Activated CD8-positive, alpha-beta memory T cell treated with anti-CD3 and anti-CD28 coated beads, Interleukin-2, amount 10 ng/mL, durations not matched to agents 7 days and 5 days (primary cell): ENCODE measurements at regions not wholly inside any gene's neighbourhood (a gene's known extent, or its start where the extent isn't known, plus 50 kb on each side); places are given as distances from the start of the nearest gene placed in this dataset.
"Not testable (repeated sequence)": the region's sequence is repeated elsewhere in the genome, so short reads cannot be mapped to it uniquely, and the experiment has no call there.

Source experiments
- ATAC-seq: fragments of 150-1000 bp; cut with Tn5 transposase; one replicate; pipeline ENCODE4 v1.10.0; 2021; ENCODE audit warnings: moderate library complexity
- CTCF ChIA-PET: fragments of 350-600 bp; sonication (Branson Sonifier 250); formaldehyde crosslinking; loops from one replicate; lab custom pipeline; 2021; ENCODE audit warnings: antibody characterized with exemption; lab: Charles Lee
- DNase-seq: peaks from one replicate; pipeline ENCODE4 v3.0.0-alpha.2; 2020
- H3K27ac Mint-ChIP-seq: one replicate; pipeline ENCODE4 v1.8.0; 2021; ENCODE audit warnings: mild to moderate bottlenecking, mixed read lengths
- H3K27me3 Mint-ChIP-seq: one replicate; pipeline ENCODE4 v1.8.0; 2021; ENCODE audit warnings: mixed read lengths
- H3K36me3 Mint-ChIP-seq: one replicate; pipeline ENCODE4 v1.8.0; 2021; ENCODE audit warnings: mild to moderate bottlenecking, mixed read lengths
- H3K4me1 Mint-ChIP-seq: one replicate; pipeline ENCODE4 v1.8.0; 2021; ENCODE audit warnings: mixed read lengths
- H3K4me3 Mint-ChIP-seq: one replicate; pipeline ENCODE4 v1.8.0; 2021; ENCODE audit warnings: mild to moderate bottlenecking, moderate library complexity, mixed read lengths
- H3K9me3 Mint-ChIP-seq: one replicate; pipeline ENCODE4 v1.8.0; 2022; ENCODE audit warnings: low read depth, mixed read lengths

DNA sequence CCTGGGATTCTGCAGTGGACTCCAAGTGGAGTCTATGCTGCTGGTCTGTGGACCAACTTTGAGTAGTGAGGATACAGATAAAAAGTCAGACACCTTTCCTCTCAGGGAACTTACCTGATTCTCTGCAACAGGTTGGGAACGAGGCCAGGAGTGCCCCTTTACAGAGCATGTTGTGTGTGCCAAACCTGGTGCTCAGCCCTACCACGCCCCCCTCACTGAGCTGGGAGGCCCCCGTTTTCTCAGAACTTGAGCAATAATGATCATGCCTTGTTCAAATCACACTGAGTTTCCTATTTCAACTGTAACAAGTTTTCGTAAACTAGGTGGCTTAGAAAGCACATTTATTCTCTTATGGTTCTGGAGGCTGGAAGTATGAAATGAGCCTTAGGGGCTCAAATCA lies 182.0 kb downstream of the COPRS start:
- DNase-seq (no peak), ATAC-seq (no peak)
- Mint-ChIP-seq H3K27me3 (peaks cover 49% of the 10 kb centered on the region), H3K27ac (no peak overlapping the region), H3K36me3 (no peaks in the 10 kb centered on the region), H3K4me1 (peaks cover 22% of the 10 kb centered on the region), H3K4me3 (no peak overlapping the region), H3K9me3 (no peaks in the 10 kb centered on the region)
- CTCF ChIA-PET = no interaction called here

DNA sequence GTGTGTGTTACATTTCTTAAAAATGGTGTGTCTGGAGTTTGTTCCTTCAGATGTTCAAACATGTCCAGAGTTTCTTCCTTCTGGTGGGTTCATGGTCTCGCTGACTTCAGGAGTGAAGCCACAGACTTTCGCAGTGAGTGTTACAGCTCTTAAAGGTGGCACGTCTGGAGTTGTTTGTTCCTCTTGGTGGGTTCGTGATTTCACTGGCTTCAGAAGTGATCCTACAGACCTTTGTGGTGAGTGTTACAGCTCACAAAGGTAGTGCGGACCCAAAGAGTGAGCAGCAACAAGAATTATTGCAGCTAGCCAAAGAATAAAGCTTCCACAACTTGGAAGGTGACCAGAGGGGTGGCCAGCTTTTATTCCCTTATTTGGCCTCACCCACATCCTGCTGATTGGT lies 183.7 kb downstream of the COPRS start:
- H3K4me3 Mint-ChIP-seq, DNase-seq, CTCF ChIA-PET, ATAC-seq, H3K9me3 Mint-ChIP-seq, H3K36me3 Mint-ChIP-seq, H3K27ac Mint-ChIP-seq: not testable (repeated sequence)
- Mint-ChIP-seq H3K27me3 (peaks cover 50% of the 10 kb centered on the region), H3K4me1 (peaks cover 21% of the 10 kb centered on the region)

DNA sequence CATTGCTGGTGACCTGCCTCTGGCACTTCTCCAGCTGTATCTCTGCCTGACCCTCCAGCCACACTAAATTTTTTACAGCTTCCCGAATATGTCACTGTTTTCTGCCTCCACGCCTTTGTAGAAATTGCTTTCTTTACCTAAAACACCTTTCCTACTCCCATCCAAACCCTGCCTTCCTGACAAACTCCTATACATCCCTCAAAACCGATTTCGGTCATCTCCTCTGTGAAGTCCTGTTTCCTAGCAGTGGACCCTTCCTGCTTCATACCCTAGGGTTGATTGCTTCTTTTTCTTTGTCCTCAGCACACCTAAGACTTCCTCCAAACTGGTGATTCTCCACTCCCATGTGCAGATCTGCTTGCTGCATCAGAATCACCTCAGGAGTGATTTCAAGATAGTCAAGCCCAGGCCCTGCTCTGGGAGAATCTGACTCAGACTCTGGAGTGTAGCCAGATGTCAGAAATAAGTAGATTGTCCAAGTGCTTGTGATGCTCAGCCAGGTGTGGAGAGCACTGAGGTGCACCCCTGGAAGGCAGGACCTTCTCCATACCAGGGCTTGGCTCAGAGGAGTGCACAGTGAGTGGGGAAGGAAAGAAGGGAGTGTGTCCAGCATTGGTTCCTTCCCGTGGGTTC lies 184.2 kb downstream of the COPRS start:
- CTCF ChIA-PET = no interaction called here
- H3K27ac Mint-ChIP-seq = no peak overlapping the region
- no peaks in the 10 kb centered on the region for H3K9me3 Mint-ChIP-seq
- H3K36me3 Mint-ChIP-seq = no peaks in the 10 kb centered on the region
- H3K27me3 Mint-ChIP-seq = peaks cover 45% of the 10 kb centered on the region
- ATAC-seq = peak; percentile 20
- no peak overlapping the region for H3K4me3 Mint-ChIP-seq
- no peak for DNase-seq
- H3K4me1 Mint-ChIP-seq = peaks cover 15% of the 10 kb centered on the region

DNA sequence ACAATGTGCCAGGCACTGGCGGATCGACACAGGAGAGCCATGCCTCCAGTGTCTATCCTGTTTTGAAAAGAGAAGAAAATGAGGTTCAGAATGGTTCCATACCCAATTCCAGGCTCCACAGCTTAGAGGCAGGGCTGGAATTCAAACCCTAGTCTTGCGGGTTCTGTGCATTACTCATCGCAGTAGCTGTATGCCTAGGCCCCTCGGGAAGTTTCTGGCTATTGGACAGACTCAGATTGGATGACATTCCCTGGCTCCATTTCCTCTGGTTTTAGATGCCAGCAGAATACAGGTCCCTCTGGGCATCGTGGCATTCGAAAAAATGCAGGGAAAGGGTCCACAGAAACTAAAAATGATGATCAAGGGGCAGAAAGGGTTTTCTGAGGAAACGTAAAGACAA lies 184.7 kb downstream of the COPRS start:
- ATAC-seq (no peak), DNase-seq (no peak)
- H3K36me3 Mint-ChIP-seq = no peaks in the 10 kb centered on the region
- no peak overlapping the region for H3K4me3 Mint-ChIP-seq
- H3K4me1 Mint-ChIP-seq = peaks cover 12% of the 10 kb centered on the region
- H3K27me3 Mint-ChIP-seq = peaks cover 46% of the 10 kb centered on the region
- CTCF ChIA-PET = no interaction called here
- no peak overlapping the region for H3K27ac Mint-ChIP-seq
- peaks cover 2% of the 10 kb centered on the region for H3K9me3 Mint-ChIP-seq

DNA sequence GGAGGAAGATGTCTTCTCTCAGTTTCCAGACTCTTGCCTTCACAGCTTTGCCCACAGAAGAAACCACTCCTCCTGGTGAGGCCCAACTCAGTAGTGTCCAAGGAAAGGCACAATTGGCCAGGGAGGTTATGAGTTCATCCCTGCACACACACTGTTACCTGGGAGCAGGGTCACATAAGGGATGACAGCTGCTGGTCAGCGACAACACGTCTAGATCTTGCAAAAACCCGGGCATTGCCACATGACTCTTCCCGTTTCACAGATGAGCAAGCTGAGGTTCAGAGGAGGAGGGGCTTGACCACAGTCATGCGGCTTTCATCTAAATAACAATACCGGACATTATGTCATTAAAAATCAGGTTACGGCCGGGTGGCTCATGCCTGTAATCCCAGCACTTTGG lies 186.0 kb downstream of the COPRS start:
- H3K27me3 Mint-ChIP-seq = peaks cover 53% of the 10 kb centered on the region

DNA sequence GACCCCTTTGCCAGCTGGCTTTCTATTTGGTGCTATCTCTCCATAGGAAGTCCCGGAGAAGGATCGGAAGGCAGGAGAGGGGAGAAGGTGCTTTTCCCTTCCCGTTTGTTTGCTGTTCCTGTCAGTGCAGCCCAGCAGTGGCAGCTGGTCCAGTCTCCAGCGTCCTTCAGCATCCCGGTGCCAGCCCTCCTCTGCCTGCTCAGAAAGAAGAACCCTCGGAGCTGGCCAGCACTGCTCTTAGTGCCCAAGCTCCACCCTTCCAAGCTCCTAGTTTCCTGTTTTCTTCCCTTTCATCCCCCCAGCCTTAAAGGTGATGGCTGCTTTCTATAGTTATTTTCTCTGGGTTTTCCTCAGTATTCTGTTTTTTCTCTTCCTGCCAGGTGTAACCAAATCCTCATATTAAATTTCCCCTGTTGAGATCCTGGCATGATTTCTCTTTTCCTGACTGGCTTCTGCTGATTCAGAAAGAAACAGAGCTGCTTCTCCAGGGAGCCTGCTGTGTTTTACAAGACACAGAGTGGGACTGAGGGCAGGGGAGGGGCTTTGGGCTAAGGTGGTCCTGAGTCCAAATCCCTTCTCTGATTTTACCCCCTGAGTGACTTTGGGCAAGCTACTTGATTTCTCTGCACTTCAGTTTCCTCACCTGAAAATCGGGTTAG lies 186.8 kb downstream of the COPRS start:
- Mint-ChIP-seq H3K27ac (no peak overlapping the region), H3K36me3 (no peaks in the 10 kb centered on the region), H3K4me3 (no peak overlapping the region), H3K27me3 (peaks cover 54% of the 10 kb centered on the region), H3K4me1 (peaks cover 19% of the 10 kb centered on the region), H3K9me3 (peaks cover 2% of the 10 kb centered on the region)
- no peak for ATAC-seq
- DNase-seq = no peak
- CTCF ChIA-PET = no interaction called here

More for the DNA sequence above, 186.0 kb downstream of the COPRS start:
- Mint-ChIP-seq H3K4me1 (peaks cover 18% of the 10 kb centered on the region), H3K9me3 (peaks cover 2% of the 10 kb centered on the region), H3K27ac (no peak overlapping the region), H3K36me3 (no peaks in the 10 kb centered on the region), H3K4me3 (no peak overlapping the region)
- CTCF ChIA-PET = no interaction called here
- ATAC-seq (no peak), DNase-seq (no peak)

DNA sequence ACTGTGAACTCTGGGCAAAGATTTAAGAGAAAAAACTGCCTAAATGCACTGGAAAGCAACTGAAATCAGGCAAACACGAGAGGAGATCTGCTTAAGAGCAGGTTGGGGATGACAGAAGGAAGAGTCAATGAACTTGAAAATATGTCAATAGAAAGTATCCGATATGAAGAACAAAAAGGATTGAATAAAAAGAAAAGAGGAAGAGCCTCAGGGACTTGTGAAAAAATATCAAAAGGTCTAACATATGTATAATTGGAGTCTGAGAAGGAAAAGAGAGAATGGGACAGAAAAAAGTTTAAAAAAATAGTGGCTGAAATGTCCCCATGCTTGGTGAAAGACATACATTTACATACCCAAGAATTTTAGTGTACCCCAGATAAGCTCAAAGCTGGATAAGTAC lies 195.5 kb downstream of the COPRS start:
- Mint-ChIP-seq H3K9me3 (peaks cover 14% of the 10 kb centered on the region), H3K4me3 (no peak overlapping the region), H3K27me3 (peaks cover 48% of the 10 kb centered on the region), H3K4me1 (peaks cover 6% of the 10 kb centered on the region), H3K36me3 (peaks cover 2% of the 10 kb centered on the region), H3K27ac (no peak overlapping the region)
- no peak for ATAC-seq
- no peak for DNase-seq
- CTCF ChIA-PET = no interaction called here

DNA sequence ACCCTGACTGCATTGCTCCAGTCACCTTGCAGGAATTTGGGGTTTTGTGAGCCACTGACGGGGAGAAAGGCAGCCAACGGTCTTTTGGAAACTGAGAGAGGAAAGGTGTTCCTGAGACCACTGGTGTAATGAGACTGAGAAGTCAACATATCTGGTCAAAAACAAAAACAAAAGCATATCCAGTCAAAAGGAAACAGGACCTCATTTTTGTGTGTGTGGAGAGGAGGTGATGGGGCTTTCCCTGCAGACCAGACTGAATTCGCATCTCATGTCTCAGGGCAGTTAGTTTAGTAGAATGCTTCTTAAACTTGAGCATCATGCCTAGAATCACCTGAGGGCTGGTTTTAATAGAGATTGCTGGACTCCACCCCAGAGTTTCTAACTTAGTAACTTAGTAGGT lies 198.4 kb downstream of the COPRS start:
- ATAC-seq = no peak

DNA sequence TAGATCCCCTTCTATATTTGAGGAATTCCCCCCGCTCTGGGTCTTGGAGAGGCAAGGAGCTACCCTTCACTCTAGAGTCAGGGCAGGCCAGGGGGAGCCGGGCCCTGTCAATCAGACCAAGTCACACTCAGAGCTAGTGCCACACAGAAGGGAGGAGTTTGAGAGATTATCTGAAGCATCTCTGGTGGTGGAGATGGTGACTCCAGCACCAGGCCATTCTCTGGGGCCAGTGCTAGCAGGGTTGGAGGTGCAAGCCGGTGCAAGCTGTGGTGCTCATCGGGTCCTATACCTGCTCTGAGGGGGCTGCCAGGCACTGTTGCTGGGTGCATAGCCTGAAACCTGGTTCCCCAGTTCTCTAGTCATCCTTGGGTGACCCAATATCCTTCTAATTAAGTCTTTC lies 201.2 kb downstream of the COPRS start:
- Mint-ChIP-seq H3K4me3 (no peak overlapping the region), H3K27ac (no peak overlapping the region), H3K27me3 (peaks cover 26% of the 10 kb centered on the region), H3K36me3 (no peaks in the 10 kb centered on the region), H3K4me1 (peaks cover 5% of the 10 kb centered on the region), H3K9me3 (peaks cover 7% of the 10 kb centered on the region)
- CTCF ChIA-PET = no interaction called here
- no peak for ATAC-seq
- DNase-seq = no peak

More for the DNA sequence above, 198.4 kb downstream of the COPRS start:
- Mint-ChIP-seq H3K27me3 (peaks cover 25% of the 10 kb centered on the region), H3K9me3 (peaks cover 14% of the 10 kb centered on the region), H3K36me3 (peaks cover 2% of the 10 kb centered on the region), H3K27ac (no peak overlapping the region), H3K4me3 (no peak overlapping the region), H3K4me1 (no peaks in the 10 kb centered on the region)
- CTCF ChIA-PET = no interaction called here
- no peak for DNase-seq

DNA sequence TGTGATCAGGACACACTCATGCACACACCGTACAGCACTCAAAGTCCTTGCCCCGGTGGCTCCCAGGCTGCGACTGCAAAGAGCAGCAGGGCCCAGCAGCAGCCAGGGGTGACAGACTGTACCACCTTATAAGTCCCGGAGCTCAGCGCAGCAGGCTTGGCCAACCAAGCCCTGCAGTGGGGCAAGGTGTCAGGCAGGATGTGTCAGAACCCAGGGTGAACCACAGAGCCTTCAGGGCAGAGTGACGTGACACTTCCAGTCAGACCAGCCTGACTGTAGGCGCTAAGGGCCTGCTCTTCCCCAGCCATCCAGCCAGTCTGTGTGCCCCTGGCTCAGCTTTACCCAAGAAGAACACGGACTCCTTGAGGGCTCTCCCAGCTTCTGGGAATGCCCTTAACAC lies 204.1 kb downstream of the COPRS start:
- Mint-ChIP-seq H3K27ac (no peak overlapping the region), H3K27me3 (peaks cover 34% of the 10 kb centered on the region), H3K36me3 (no peaks in the 10 kb centered on the region), H3K9me3 (no peaks in the 10 kb centered on the region), H3K4me1 (peaks cover 5% of the 10 kb centered on the region), H3K4me3 (no peak overlapping the region)
- ATAC-seq = peak; percentile 92
- CTCF ChIA-PET = no interaction called here
- peak; percentile 74 for DNase-seq

DNA sequence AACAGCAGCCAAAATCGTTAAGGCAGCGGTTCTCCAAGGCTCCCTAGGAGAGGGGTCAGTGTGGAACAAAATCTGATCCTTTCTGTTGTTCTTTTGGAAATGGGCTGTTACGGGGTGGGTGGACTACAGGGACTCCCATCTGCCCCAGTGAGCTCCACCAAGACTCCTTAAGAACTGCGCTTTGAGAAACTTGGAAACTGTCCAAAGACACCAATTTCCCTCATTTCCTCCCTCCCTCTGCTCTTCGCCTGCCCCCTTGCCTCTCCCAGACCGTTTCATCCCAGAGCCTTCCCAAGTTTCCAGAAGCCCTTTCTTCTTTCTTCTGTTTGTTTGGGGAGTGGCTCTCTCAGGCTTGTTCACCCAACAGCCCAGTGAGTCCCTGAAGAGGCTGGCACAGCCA lies 205.4 kb downstream of the COPRS start:
- Mint-ChIP-seq H3K36me3 (no peaks in the 10 kb centered on the region), H3K4me1 (peaks cover 5% of the 10 kb centered on the region), H3K4me3 (no peak overlapping the region), H3K27me3 (peaks cover 30% of the 10 kb centered on the region), H3K27ac (no peak overlapping the region), H3K9me3 (no peaks in the 10 kb centered on the region)
- DNase-seq (no peak), ATAC-seq (no peak)
- CTCF ChIA-PET = interaction anchor here (0.6 kb wide), 1 partner anchor 380 kb away, joined by 3 read pairs; no protein-coding TSS in a partner anchor

DNA sequence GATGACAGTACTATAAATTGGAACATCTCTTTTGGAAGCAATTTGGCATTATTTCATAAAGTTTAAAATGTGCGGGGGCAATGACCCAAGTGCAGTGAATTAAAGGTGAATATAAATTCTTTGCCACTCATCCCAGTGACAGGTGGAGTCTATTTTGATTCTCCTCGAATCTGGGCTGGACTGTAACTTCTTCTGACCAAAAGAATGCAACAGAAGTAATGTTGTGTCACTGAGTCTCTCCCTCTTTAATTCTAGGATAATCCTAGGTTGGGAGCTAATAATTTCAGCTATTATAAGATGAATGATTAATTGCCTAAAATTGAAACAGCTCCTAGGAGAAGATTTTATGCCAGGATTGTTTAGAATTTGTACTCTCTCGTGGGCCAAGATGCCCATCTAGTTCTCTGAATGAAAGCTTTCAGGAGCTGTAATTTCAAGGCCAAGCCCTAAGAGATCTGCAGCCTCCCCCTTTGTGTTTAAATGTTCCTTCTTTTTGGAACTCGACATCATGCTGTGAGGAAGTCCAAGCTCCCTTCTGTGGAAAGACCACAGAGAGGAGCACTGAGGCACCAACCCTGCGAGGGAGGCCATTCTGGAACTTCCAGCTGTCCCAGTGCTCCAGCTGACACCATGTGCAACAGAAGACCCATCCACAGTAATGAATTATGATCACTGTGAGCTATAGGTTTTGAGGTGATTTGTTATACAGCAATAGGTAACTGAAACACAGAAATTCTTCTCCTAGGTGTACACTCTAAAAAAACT lies 208.1 kb downstream of the COPRS start:
- DNase-seq = no peak
- no peak overlapping the region for H3K4me3 Mint-ChIP-seq
- CTCF ChIA-PET = no interaction called here
- H3K9me3 Mint-ChIP-seq = no peaks in the 10 kb centered on the region
- no peak overlapping the region for H3K27ac Mint-ChIP-seq
- no peaks in the 10 kb centered on the region for H3K36me3 Mint-ChIP-seq
- H3K4me1 Mint-ChIP-seq = peaks cover 5% of the 10 kb centered on the region
- H3K27me3 Mint-ChIP-seq = peaks cover 27% of the 10 kb centered on the region
- ATAC-seq = no peak

DNA sequence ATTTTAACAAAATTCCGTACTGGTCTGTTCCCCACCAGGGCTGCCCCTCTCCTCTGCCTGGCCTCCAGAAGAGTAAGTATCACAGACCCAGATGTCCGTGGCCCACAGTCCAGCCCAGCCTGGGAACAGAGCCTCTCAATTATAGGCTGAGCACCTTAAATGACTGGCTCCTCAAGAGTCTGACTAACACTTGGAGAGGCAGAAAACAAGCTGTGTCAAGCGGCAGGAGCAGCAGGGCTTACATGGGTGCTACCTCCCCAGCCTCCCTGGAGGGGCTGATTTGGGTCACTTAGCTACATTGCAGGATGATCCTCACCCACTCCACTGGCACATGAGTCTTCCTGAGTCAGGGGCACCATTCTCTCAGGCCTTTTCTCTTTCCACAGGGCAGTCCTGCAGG lies 209.7 kb downstream of the COPRS start:
- Mint-ChIP-seq H3K27me3 (peaks cover 27% of the 10 kb centered on the region), H3K9me3 (no peaks in the 10 kb centered on the region), H3K36me3 (no peaks in the 10 kb centered on the region), H3K27ac (no peak overlapping the region), H3K4me1 (no peaks in the 10 kb centered on the region), H3K4me3 (no peak overlapping the region)
- DNase-seq = no peak
- no peak for ATAC-seq
- CTCF ChIA-PET = no interaction called here

DNA sequence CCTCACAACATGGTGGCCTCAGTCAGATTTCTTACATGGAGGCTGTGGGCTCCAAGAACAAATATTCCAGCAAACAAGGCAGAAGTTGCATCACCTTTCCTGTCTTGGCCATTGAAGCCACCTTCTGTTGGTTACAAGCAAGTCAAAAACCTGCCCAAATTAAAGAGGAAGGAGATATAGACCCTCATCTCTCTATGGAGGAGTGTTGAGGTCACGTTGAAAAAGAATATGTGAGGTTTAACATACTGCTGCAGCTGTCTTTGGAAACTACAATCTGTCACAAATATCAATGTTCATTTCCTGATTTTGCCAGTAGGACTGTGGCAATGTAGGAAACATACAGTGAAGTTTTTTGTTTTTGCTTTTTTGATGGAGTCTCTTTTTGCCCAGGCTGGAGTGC lies 211.4 kb downstream of the COPRS start:
- CTCF ChIA-PET = no interaction called here
- no peaks in the 10 kb centered on the region for H3K36me3 Mint-ChIP-seq
- no peak overlapping the region for H3K27ac Mint-ChIP-seq
- no peak for DNase-seq
- H3K9me3 Mint-ChIP-seq = peaks cover 3% of the 10 kb centered on the region
- peaks cover 23% of the 10 kb centered on the region for H3K27me3 Mint-ChIP-seq
- no peaks in the 10 kb centered on the region for H3K4me1 Mint-ChIP-seq
- H3K4me3 Mint-ChIP-seq = no peak overlapping the region
- ATAC-seq = no peak
